Suprapubic skin (tissue), 4 donors: ENCODE measurements at regions not wholly inside any gene's neighbourhood (a gene's known extent, or its start where the extent isn't known, plus 50 kb on each side); places are given as distances from the start of the nearest gene placed in this dataset.

ENCODE experiments used
- DNase-seq, 2 donors: peaks; one replicate each; pipeline ENCODE4 v3.0.0-alpha.2; 2019; ENCODE audit warnings: low spot score in 2 of 2
- H3K27ac ChIP-seq: fragments of 200-600 bp; sonication (generic); one replicate; pipeline ENCODE4 v1.5.1; 2019
- H3K27me3 ChIP-seq: fragments of 200-600 bp; sonication (generic); one replicate; pipeline ENCODE4 v1.5.1; 2019
- H3K36me3 ChIP-seq: fragments of 200-600 bp; sonication (generic); one replicate; pipeline ENCODE4 v1.5.1; 2019
- H3K4me1 ChIP-seq: fragments of 200-600 bp; sonication (generic); one replicate; pipeline ENCODE4 v1.5.1; 2019
- H3K4me3 ChIP-seq: fragments of 200-600 bp; sonication (generic); one replicate; pipeline ENCODE4 v1.5.1; 2019; ENCODE audit warnings: mild to moderate bottlenecking
- H3K9me3 ChIP-seq: fragments of 200-600 bp; sonication (generic); one replicate; pipeline ENCODE4 v1.5.1; 2019
- CTCF ChIP-seq, 2 donors: fragments of 200-600 bp in 1 of 2; fragments of 450-650 bp in 1 of 2; sonication (generic) in 1 of 2; IDR thresholded peaks; one replicate each; pipeline ENCODE4 v1.5.1; 2016 to 2019; ENCODE audit warnings: antibody characterized with exemption in 2 of 2, mild to moderate bottlenecking in 1 of 2, moderate library complexity in 1 of 2
- EP300 ChIP-seq: sonication (generic); formaldehyde crosslinking; IDR thresholded peaks from one replicate; pipeline ENCODE4 v1.6.1; 2017; ENCODE audit warnings: antibody characterized with exemption
- POLR2A ChIP-seq, 2 donors: fragments of 450-650 bp; IDR thresholded peaks; one replicate each; pipeline ENCODE4 v1.6.1; 2017; ENCODE audit warnings: antibody characterized with exemption in 2 of 2, mild to moderate bottlenecking in 2 of 2, moderate library complexity in 2 of 2
- POLR2AphosphoS5 ChIP-seq, 3 donors: sonication (generic); formaldehyde crosslinking; IDR thresholded peaks; one replicate each; pipeline ENCODE4 v1.6.1; 2017; ENCODE audit warnings: antibody characterized with exemption in 3 of 3
- WGBS: methylation state at CpG from one replicate; pipeline ENCODE4 v1.1.5; 2018; 5-methylcytosine and 5-hydroxymethylcytosine counted together

GRCh38 chr4:124946696-124947095 lies 234.2 kb upstream of the ANKRD50 start:
- Histone ChIP-seq H3K9me3 (no peaks in the 10 kb centered on the region), H3K4me1 (no peaks in the 10 kb centered on the region), H3K27ac (no peak overlapping the region), H3K36me3 (no peaks in the 10 kb centered on the region), H3K4me3 (no peak overlapping the region), H3K27me3 (no peaks in the 10 kb centered on the region)
- no peak for TF ChIP-seq CTCF (IDR thresholded peaks at IDR 0.05)
- no peak for TF ChIP-seq EP300
- no peak for TF ChIP-seq POLR2A (IDR thresholded peaks at IDR 0.05)
- no peak for TF ChIP-seq POLR2AphosphoS5 (IDR thresholded peaks at IDR 0.05)
- 14% methylated on average over 2 of the region's 2 CpGs for WGBS
- DNase-seq: no peak

- DNase-seq: no peak
- Histone ChIP-seq H3K36me3 (no peaks in the 10 kb centered on the region), H3K4me3 (no peak overlapping the region), H3K27me3 (no peaks in the 10 kb centered on the region), H3K9me3 (no peaks in the 10 kb centered on the region), H3K4me1 (peaks cover 11% of the 10 kb centered on the region), H3K27ac (no peak overlapping the region)
- 43% methylated on average over 1 of the region's 1 CpG for whole genome bisulfite sequencing
- TF ChIP-seq POLR2AphosphoS5 (IDR thresholded peaks at IDR 0.05): no peak
- no peak for TF ChIP-seq POLR2A (IDR thresholded peaks at IDR 0.05)
- TF ChIP-seq CTCF (IDR thresholded peaks at IDR 0.05): no peak
- TF ChIP-seq EP300: no peak
Measured at GRCh38 chr4:124945422-124945821, 232.9 kb upstream of the ANKRD50 start.

DNA sequence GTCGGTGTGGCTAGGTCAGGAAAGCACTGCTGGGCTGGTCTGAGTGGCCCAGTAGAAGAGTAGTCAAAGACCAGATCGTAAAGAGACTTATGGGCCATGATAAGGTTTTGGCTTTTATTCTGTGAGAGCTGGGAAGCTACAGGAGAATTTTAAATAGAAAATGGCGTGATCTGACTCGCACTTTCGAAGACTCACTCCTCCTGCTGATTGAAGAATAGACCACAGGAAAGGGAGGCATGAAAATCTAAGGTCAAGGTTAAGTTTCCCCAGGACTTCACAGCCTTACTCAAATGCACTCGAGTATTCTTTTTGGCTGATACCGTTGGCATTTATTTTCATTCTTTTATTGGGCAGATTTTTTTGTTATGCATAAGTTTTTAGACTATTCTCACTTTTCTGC lies 231.4 kb upstream of the ANKRD50 start:
- no peak for DNase-seq
- Histone ChIP-seq H3K36me3 (no peaks in the 10 kb centered on the region), H3K27ac (no peak overlapping the region), H3K27me3 (no peaks in the 10 kb centered on the region), H3K4me3 (no peak overlapping the region), H3K9me3 (no peaks in the 10 kb centered on the region), H3K4me1 (peaks cover 21% of the 10 kb centered on the region)
- 76% methylated on average over 7 of the region's 7 CpGs for WGBS
- TF ChIP-seq POLR2AphosphoS5 (IDR thresholded peaks at IDR 0.05): no peak
- no peak for TF ChIP-seq EP300
- no peak for TF ChIP-seq CTCF (IDR thresholded peaks at IDR 0.05)
- no peak for TF ChIP-seq POLR2A (IDR thresholded peaks at IDR 0.05)

- 86% methylated on average over 11 of the region's 11 CpGs for WGBS
- Histone ChIP-seq H3K4me3 (no peak overlapping the region), H3K27ac (no peak overlapping the region)
Measured at GRCh38 chr4:124943145-124943889, 230.8 kb upstream of the ANKRD50 start.

DNA sequence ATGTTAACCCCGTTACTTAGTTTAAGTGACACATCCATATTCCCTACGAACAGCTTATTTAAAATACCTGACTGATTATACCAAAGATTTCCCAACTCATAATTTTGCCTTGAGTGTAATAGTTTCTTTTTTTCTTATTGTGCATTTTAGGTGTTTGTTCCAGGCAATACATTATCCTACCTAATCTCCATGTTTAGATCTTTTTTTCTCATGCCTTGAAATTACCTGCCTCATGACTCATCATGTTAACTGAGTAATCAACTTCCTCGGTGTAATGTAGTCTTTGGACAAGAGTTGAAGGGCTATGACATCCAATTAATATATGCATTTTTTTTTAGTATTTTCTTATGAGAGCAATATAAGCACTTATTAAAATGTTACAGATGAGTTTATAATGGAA lies 228.7 kb upstream of the ANKRD50 start:
- Histone ChIP-seq H3K36me3 (no peaks in the 10 kb centered on the region), H3K9me3 (no peaks in the 10 kb centered on the region), H3K27me3 (no peaks in the 10 kb centered on the region), H3K4me3 (no peak overlapping the region), H3K4me1 (peaks cover 33% of the 10 kb centered on the region), H3K27ac (no peak overlapping the region)
- TF ChIP-seq EP300: no peak
- no peak for TF ChIP-seq POLR2AphosphoS5 (IDR thresholded peaks at IDR 0.05)
- TF ChIP-seq POLR2A (IDR thresholded peaks at IDR 0.05): no peak
- no peak for TF ChIP-seq CTCF (IDR thresholded peaks at IDR 0.05)
- DNase-seq: no peak
- WGBS: 60% methylated on average over 3 of the region's 3 CpGs

More at GRCh38 chr4:124943145-124943889, 230.8 kb upstream of the ANKRD50 start:
- Histone ChIP-seq H3K9me3 (no peaks in the 10 kb centered on the region), H3K36me3 (no peaks in the 10 kb centered on the region), H3K27me3 (no peaks in the 10 kb centered on the region), H3K4me1 (peaks cover 21% of the 10 kb centered on the region)
- DNase-seq: no peak
- TF ChIP-seq CTCF (IDR thresholded peaks at IDR 0.05) (no peak), POLR2A (IDR thresholded peaks at IDR 0.05) (no peak), POLR2AphosphoS5 (IDR thresholded peaks at IDR 0.05) (no peak), EP300 (no peak)
